GM12878 (cell line): ENCODE measurements at regions not wholly inside any gene's neighbourhood (a gene's known extent, or its start where the extent isn't known, plus 50 kb on each side); places are given as distances from the start of the nearest gene placed in this dataset.
A peak's percentile ranks its signal among the peaks of the same experiment; 100 is the strongest.

Source experiments
- ATAC-seq: fragments of 200-7000 bp; cut with Tn5 transposase; 3 replicates; pipeline ENCODE4 v1.9.1; 2020; ENCODE audit warnings: mild to moderate bottlenecking, moderate library complexity
- BruUV-seq: library from RNA; stranded (reverse); fragments of 400-500 nt; replicated peaks from 2 replicates; lab custom pipeline; 2021; lab: Mats Ljungman, UMichigan
- CTCF ChIA-PET: fragments of 300-600 bp; sonication (Branson Sonifier 250); formaldehyde crosslinking; extraction: SDS; loops from one replicate; lab custom pipeline; 2021; ENCODE audit warnings: inconsistent platforms; lab: Yijun Ruan, JAX
- POLR2A ChIA-PET: fragments of 350-600 bp; formaldehyde crosslinking; extraction: SDS; loops from one replicate; lab custom pipeline; 2021; ENCODE audit warnings: inconsistent platforms; lab: Charles Lee
- RAD21 ChIA-PET: fragments of 300-600 bp; sonication (Branson Sonifier 250); formaldehyde crosslinking; loops from one replicate; lab custom pipeline; 2023; ENCODE audit warnings: antibody characterized with exemption; ENCODE audit not compliant: unreplicated experiment; lab: Charles Lee
- SMC1A ChIA-PET: fragments of 300-600 bp; sonication (Branson Sonifier 250); formaldehyde crosslinking; loops from one replicate; lab custom pipeline; 2023; ENCODE audit not compliant: unreplicated experiment, uncharacterized antibody; lab: Charles Lee
- DNase-seq: peaks from one replicate; pipeline ENCODE4 v3.0.0-alpha.2; 2011; ENCODE audit warnings: low read depth, low spot score
- FAIRE-seq: peaks from 3 replicates; lab custom pipeline; 2011; peaks lifted over from hg19 to GRCh38; lab: Jason Lieb, UNC
- H2AFZ ChIP-seq: 2 replicates; pipeline ENCODE4 v1.6.0; 2011; ENCODE audit warnings: low read depth, low read length, control low read depth; ENCODE audit not compliant: control insufficient read depth
- H3K27ac ChIP-seq: 2 replicates; pipeline ENCODE4 v1.5.1; 2011; ENCODE audit warnings: control low read depth; ENCODE audit not compliant: control insufficient read depth, insufficient read depth
- H3K27me3 ChIP-seq, 2 experiments: replicated peaks in 1 of 2; 2 replicates each; pipeline versions ENCODE4 v1.6.0 to v1.6.1; 2011; ENCODE audit warnings: low read length in 1 of 2; ENCODE audit not compliant: control insufficient read depth in 2 of 2, insufficient read depth in 2 of 2
- H3K36me3 ChIP-seq, 2 experiments: 2 replicates each; pipeline ENCODE4 v1.5.1; 2011; ENCODE audit warnings: low read length in 1 of 2; ENCODE audit not compliant: control insufficient read depth in 2 of 2, insufficient read depth in 2 of 2
- H3K4me1 ChIP-seq: 2 replicates; pipeline ENCODE4 v1.6.1; 2011; ENCODE audit warnings: mild to moderate bottlenecking, low read length, moderate library complexity, mixed read lengths; ENCODE audit not compliant: control insufficient read depth, insufficient read depth
- H3K4me2 ChIP-seq: 2 replicates; pipeline ENCODE4 v1.6.0; 2011; ENCODE audit warnings: control low read depth; ENCODE audit not compliant: control insufficient read depth, insufficient read depth
- H3K4me3 ChIP-seq: fragments of 200-600 bp; sonication (generic); 2 replicates; pipeline ENCODE4 v1.5.1; 2016
- H3K79me2 ChIP-seq: 2 replicates; pipeline ENCODE4 v1.6.0; 2011; ENCODE audit warnings: low read length; ENCODE audit not compliant: control insufficient read depth, insufficient read depth
- H3K9ac ChIP-seq: 2 replicates; pipeline ENCODE4 v1.8.0; 2011; ENCODE audit warnings: low read length, control low read depth, mixed read lengths; ENCODE audit not compliant: control insufficient read depth, insufficient read depth
- H3K9me3 ChIP-seq: replicated peaks from 3 replicates; pipeline ENCODE4 v1.5.1; 2011; ENCODE audit warnings: mild to moderate bottlenecking, low read length; ENCODE audit not compliant: control insufficient read depth, insufficient read depth
- H4K20me1 ChIP-seq: 2 replicates; pipeline ENCODE4 v1.6.0; 2011; ENCODE audit not compliant: control insufficient read depth, insufficient read depth
- CTCF ChIP-seq, 3 experiments: IDR thresholded peaks in 2 of 3; conservative IDR thresholded peaks in 1 of 3; 2 replicates each; pipeline ENCODE4 v1.5.1; 2011; ENCODE audit warnings: low read depth in 3 of 3, low read length in 3 of 3, mild to moderate bottlenecking in 3 of 3, control low read depth in 2 of 3, moderate library complexity in 2 of 3, inconsistent platforms in 1 of 3, mixed read lengths in 1 of 3; ENCODE audit not compliant: control insufficient read depth in 2 of 3, insufficient read depth in 1 of 3; ENCODE audit errors: extremely low read depth in 1 of 3
- WRNIP1 ChIP-seq: IDR thresholded peaks from 2 replicates; pipeline ENCODE4 v1.6.1; 2011; ENCODE audit warnings: low read depth, low read length, improper control_type of control experiment, borderline replicate concordance
- WGBS: methylation state at CpG from one replicate; pipeline ENCODE4 v1.1.6; 2016; ENCODE audit warnings: low lambda C conversion rate; ENCODE audit not compliant: insufficient replicate concordance, insufficient coverage; ENCODE audit errors: missing lambda C conversion rate; 5-methylcytosine and 5-hydroxymethylcytosine counted together
- in situ Hi-C: fragments of 300-500 bp; cut with MboI; formaldehyde crosslinking; loops from 9 replicates; pipeline ENCODE4 v1.14.3; 2018; ENCODE audit warnings: mixed read lengths
- intact Hi-C: fragments of 100-400 bp; cut with micrococcal nuclease; formaldehyde crosslinking; loops from one replicate; pipeline ENCODE4 v1.14.2; 2022; ENCODE audit not compliant: unreplicated experiment

- SMC1A ChIA-PET, result interaction anchor here (0.6 kb wide), 1 partner anchor 1187 kb away, joined by 3 read pairs; no protein-coding TSS in a partner anchor
- intact Hi-C loops, result no loop called here
- no peak overlapping the region for H3K9ac ChIP-seq
- H3K4me2 ChIP-seq, result no peak overlapping the region
- POLR2A ChIA-PET, result no interaction called here
- H3K27ac ChIP-seq, result no peak overlapping the region
- RAD21 ChIA-PET, result no interaction called here
- no peaks in the 10 kb centered on the region for H4K20me1 ChIP-seq
- H3K4me3 ChIP-seq, result no peak overlapping the region
- no peak for FAIRE-seq
- CTCF ChIA-PET, result interaction anchor here (0.6 to 1.9 kb wide), 5 partner anchors 11 to 1056 kb away, joined by 3 to 12 read pairs (median 3); no protein-coding TSS in a partner anchor
- no peak for ATAC-seq
- in situ Hi-C loops, result no loop called here
- H2AFZ ChIP-seq, result no peak overlapping the region
- no peaks in the 10 kb centered on the region for H3K4me1 ChIP-seq
- H3K9me3 ChIP-seq, result no peaks in the 10 kb centered on the region
- no peaks in the 10 kb centered on the region for H3K36me3 ChIP-seq
- no peak for TF ChIP-seq WRNIP1
- peak in 2 of 3 experiments; percentile 1 to 12; a peak in 1 of 6 replicates for TF ChIP-seq CTCF (IDR thresholded peaks at IDR 0.05 in 2 of 3, conservative IDR thresholded peaks at IDR 0.05 in 1 of 3; ENCODE audit: control insufficient read depth in 2 of 3, extremely low read depth in 1 of 3, insufficient read depth in 1 of 3, low read depth in 3 of 3, low read length in 3 of 3)
- no TSS peak for BruUV-seq
- 26% methylated on average over 4 of the region's 4 CpGs for WGBS
- no peaks in the 10 kb centered on the region for H3K79me2 ChIP-seq
- no peaks in the 10 kb centered on the region for H3K27me3 ChIP-seq
- no peak for DNase-seq
These were observed 55.1 kb upstream of the RIT2 start for GRCh38 chr18:43170586-43170985.
